D721Med (cell line): ENCODE measurements at regions not wholly inside any gene's neighbourhood (a gene's known extent, or its start where the extent isn't known, plus 50 kb on each side); places are given as distances from the start of the nearest gene placed in this dataset.
A peak's percentile ranks its signal among the peaks of the same experiment; 100 is the strongest.

ENCODE experiments used
- DNase-seq: peaks from one replicate; pipeline ENCODE4 v3.0.0; 2011; ENCODE audit warnings: low spot score; ENCODE audit not compliant: insufficient read length
- FAIRE-seq: peaks from 2 replicates; lab custom pipeline; 2011; peaks lifted over from hg19 to GRCh38; lab: Jason Lieb, UNC
- CTCF ChIP-seq: IDR thresholded peaks from 2 replicates; pipeline ENCODE4 v1.5.1; 2012; ENCODE audit warnings: mild to moderate bottlenecking, control low read depth; ENCODE audit not compliant: insufficient read depth; ENCODE audit errors: missing control alignments

GRCh38 chr12:115785548-115785947 is 491.9 kb downstream of the MED13L start:
- DNase-seq = no peak
- FAIRE-seq = no peak
- TF ChIP-seq CTCF = no peak

- DNase-seq = no peak
- no peak for FAIRE-seq
- no peak for TF ChIP-seq CTCF
Measured at GRCh38 chr12:115776399-115776798, 501.1 kb downstream of the MED13L start.

DNA sequence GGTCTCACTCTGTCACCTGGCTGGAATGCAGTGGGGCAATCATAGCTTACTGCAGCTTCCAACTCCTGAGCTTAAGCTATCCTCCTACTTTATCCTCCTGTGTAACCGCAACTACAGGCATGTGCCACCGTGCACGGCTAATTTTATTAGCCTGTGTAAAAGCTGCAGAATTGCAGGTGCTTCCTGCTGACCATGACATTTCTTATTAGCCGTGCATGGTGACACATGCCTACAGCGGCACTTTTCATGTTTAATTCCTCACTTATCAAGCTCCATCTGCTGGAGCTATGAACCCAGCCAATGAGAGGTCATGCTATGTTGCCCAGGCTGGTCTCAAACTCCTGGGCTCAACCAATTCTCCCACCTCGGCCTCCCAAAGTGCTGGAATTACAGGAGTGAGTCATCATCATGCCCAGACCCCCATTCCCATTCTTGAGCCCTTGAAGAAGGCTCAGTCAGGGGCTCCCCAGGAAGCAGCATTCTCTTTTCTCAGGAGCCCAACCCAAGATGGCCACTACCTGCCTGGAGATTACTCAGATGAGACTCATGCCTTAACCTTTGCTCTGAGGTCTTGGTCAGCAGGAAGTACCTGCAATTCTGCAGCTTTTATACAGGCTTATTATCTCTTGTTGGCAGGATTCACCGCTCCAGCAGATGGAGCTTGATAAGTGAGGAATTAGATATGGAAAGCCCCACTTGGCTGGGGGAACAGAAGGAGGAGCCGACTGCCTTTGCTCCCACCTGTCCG is 503.2 kb downstream of the MED13L start:
- DNase-seq = no peak
- FAIRE-seq = no peak
- no peak for TF ChIP-seq CTCF

- no peak for DNase-seq
- no peak for TF ChIP-seq CTCF
- no peak for FAIRE-seq
Measured at GRCh38 chr12:115771601-115772000, 505.9 kb downstream of the MED13L start.

GRCh38 chr12:115771065-115771464 is 506.4 kb downstream of the MED13L start:
- FAIRE-seq (no peak), DNase-seq (no peak)
- peak; percentile 31 for TF ChIP-seq CTCF

- DNase-seq (no peak), FAIRE-seq (no peak)
- no peak for TF ChIP-seq CTCF
Measured at GRCh38 chr12:115770643-115771042, 506.9 kb downstream of the MED13L start.

DNA sequence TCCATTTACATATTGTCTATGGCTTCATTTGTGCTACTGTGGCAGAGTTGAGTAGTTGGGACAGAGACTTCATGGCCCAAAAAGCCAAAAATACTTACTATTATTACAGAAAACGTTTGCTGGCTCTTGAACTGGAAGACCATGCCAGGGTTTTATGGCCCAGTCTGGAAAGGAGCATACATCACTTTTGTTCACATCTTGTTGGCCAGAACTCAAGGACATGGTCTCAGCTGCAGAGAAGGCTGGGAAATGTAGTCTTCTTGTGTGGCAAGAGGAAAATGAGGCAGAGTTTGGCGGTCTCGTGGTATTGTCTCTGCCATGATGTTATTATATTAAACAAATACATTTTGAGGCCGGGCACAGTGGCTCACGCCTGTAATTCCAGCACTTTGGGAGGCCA is 509.6 kb downstream of the MED13L start:
- TF ChIP-seq CTCF = no peak
- FAIRE-seq (no peak), DNase-seq (no peak)
